ENCODE measurements at regions not wholly inside any gene's neighbourhood (a gene's known extent, or its start where the extent isn't known, plus 50 kb on each side); places are given as distances from the start of the nearest gene placed in this dataset.
"Not testable (repeated sequence)": the region's sequence is repeated elsewhere in the genome, so short reads cannot be mapped to it uniquely, and the experiment has no call there.

DNA sequence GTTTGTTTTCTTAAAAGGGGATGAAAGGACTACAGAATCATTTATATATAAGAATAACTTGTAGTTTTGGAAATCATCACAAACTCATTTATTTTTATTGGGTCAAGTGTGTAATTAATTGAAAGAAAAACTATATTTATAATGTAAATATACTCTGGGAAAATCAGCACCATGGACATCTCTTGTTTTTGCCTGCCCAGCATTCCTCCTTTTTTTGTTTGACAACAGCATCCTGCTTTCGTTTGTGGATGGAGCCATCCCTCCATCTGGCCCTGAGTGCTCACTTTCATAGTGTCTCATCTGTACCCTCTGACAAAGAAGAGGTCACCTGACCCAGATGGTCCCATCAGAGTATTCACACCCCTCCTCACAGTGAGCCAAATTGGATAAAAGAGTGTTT, 308.2 kb upstream of the HTR1E start:
- Histone ChIP-seq H3K27me3 (no peaks in the 10 kb centered on the region), H3K4me3 (no peak overlapping the region), H3K27ac (no peak overlapping the region), H3K4me1 (no peaks in the 10 kb centered on the region), H3K36me3 (no peaks in the 10 kb centered on the region), H3K9me3 (no peaks in the 10 kb centered on the region)
- TF ChIP-seq, protein P1, sequence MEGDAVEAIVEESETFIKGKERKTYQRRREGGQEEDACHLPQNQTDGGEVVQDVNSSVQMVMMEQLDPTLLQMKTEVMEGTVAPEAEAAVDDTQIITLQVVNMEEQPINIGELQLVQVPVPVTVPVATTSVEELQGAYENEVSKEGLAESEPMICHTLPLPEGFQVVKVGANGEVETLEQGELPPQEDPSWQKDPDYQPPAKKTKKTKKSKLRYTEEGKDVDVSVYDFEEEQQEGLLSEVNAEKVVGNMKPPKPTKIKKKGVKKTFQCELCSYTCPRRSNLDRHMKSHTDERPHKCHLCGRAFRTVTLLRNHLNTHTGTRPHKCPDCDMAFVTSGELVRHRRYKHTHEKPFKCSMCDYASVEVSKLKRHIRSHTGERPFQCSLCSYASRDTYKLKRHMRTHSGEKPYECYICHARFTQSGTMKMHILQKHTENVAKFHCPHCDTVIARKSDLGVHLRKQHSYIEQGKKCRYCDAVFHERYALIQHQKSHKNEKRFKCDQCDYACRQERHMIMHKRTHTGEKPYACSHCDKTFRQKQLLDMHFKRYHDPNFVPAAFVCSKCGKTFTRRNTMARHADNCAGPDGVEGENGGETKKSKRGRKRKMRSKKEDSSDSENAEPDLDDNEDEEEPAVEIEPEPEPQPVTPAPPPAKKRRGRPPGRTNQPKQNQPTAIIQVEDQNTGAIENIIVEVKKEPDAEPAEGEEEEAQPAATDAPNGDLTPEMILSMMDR (IDR thresholded peaks at IDR 0.05), result no peak
- TF ChIP-seq POLR2A (IDR thresholded peaks at IDR 0.05), result no peak
- no peak for DNase-seq

GRCh38 chr6:86619428-86619827, 317.9 kb upstream of the HTR1E start:
- no peaks in the 10 kb centered on the region for H3K36me3 ChIP-seq
- TF ChIP-seq, protein P1 (IDR thresholded peaks at IDR 0.05), result no peak
- no peak overlapping the region for H3K27ac ChIP-seq
- no peaks in the 10 kb centered on the region for H3K4me1 ChIP-seq
- DNase-seq, result no peak
- no peaks in the 10 kb centered on the region for H3K27me3 ChIP-seq
- no peaks in the 10 kb centered on the region for H3K9me3 ChIP-seq
- no peak overlapping the region for H3K4me3 ChIP-seq

- Histone ChIP-seq H3K4me1 (no peaks in the 10 kb centered on the region), H3K36me3 (no peaks in the 10 kb centered on the region), H3K4me3 (no peak overlapping the region), H3K27me3 (no peaks in the 10 kb centered on the region), H3K9me3 (no peaks in the 10 kb centered on the region), H3K27ac (no peak overlapping the region)
- TF ChIP-seq, protein P1 (IDR thresholded peaks at IDR 0.05), result no peak
- TF ChIP-seq POLR2A (IDR thresholded peaks at IDR 0.05), result no peak
- DNase-seq, result no peak
Observed at GRCh38 chr6:86615299-86615698, 322.0 kb upstream of the HTR1E start.

DNA sequence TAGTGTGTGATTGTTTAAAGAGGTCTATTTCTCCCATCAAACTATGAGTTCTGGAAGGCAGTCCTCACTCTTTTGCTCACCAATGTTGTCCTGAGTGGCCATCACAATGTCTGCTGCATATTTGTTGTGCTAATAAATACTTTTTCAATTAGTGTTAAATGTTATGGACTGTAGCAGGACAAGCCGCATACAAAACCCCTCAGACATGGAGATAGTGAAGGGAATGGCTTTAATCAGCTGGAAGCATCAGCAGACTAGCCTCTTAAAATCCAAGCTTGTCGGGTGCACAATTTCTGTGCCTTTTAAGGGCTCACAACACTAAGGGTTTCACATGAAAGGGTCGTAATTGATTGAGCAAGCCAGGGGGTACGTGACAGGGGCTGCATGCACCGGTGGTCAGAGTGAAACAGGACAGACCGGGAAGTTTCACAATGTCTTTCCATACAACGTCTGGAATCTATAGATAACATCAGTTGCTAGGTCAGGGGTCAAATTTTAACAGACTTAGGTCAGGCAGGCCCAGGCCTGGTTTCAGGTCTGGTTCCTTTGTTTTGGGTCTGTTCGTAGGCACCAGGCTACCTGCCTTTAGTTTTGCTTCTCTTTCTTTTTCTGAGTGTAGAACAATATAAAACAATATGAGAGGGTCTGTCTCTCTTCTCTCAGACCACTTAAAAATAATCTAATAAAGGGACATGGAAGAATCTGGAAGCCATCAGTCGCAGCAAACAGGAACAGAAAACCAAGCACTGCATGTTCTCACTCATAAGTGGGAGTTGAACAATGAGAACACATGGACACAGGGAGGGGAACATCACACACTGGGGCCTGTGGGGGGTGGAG, 327.6 kb upstream of the HTR1E start:
- Histone ChIP-seq H3K4me3 (no peak overlapping the region), H3K4me1 (no peaks in the 10 kb centered on the region), H3K27me3 (no peaks in the 10 kb centered on the region), H3K36me3 (no peaks in the 10 kb centered on the region), H3K27ac (no peak overlapping the region), H3K9me3 (no peaks in the 10 kb centered on the region)
- DNase-seq, result no peak
- no peak for TF ChIP-seq POLR2A (IDR thresholded peaks at IDR 0.05)

DNA sequence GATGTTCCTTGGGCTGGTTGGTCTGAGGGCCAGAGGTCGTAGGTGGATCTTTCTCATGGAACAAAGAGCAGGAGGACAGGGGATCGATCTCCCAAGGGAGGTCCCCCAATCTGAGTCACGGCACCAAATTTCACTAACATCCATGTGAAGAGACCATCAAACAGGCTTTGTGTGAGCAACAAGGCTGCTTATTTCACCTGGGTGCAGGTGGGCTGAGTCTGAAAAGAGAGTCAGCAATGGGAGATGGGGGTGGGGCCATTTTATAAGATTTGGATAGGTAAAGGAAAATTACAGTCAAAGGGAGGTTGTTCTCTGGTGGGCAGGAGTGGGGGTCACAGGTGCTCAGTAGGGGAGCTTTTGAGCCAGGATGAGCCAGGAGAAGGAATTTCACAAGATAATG, 334.0 kb upstream of the HTR1E start:
- DNase-seq, H3K27ac ChIP-seq, H3K27me3 ChIP-seq, H3K9me3 ChIP-seq, H3K4me3 ChIP-seq, H3K36me3 ChIP-seq, H3K4me1 ChIP-seq: not testable (repeated sequence)

GRCh38 chr6:86602093-86602492, 335.2 kb upstream of the HTR1E start:
- not testable (repeated sequence) for H3K4me3 ChIP-seq, H3K27ac ChIP-seq, H3K4me1 ChIP-seq, DNase-seq, H3K27me3 ChIP-seq, H3K36me3 ChIP-seq, H3K9me3 ChIP-seq

DNA sequence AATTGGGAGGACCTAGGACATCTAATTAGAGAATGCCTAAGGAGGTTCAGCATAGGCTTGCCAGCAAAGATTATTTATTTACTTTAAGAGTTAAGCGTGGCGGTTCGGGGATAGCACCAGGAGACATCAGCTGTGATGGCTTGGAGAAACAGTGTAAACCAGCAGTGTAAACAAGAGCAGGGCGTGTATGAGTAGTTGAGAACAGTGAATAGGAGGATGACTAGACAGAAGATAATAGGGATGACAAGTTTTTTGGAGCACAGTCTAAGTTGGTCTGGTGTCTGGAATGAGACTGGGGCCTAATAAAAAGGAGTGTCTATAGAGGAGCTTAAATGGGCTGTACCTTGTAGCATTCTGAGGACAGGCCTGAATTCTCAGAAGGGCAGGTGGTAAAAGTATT, 338.4 kb upstream of the HTR1E start:
- not testable (repeated sequence) for H3K4me3 ChIP-seq, H3K27me3 ChIP-seq, H3K27ac ChIP-seq, H3K4me1 ChIP-seq, DNase-seq, H3K9me3 ChIP-seq, H3K36me3 ChIP-seq

DNA sequence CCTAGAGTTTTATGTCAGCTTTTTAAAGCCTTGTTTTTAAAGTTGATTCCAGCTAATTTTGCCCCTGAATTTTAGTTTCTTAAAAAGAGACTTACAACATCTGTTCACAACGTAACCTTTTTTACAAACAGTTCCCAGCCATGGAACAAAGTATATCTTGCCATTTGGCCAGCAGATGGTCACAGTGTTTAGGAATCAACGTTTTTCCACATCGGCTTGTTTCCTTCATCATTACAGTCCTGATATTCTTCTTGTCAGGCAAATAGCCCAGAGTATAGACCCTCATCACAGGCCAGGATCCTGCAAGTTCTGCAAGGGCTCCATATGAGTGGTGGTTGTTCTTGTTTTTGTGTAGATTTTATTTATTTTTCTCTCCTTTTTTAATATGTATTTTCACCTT, 341.7 kb upstream of the HTR1E start:
- DNase-seq, result no peak
- Histone ChIP-seq H3K4me1 (no peaks in the 10 kb centered on the region), H3K27ac (no peak overlapping the region), H3K4me3 (no peak overlapping the region), H3K27me3 (no peaks in the 10 kb centered on the region), H3K36me3 (no peaks in the 10 kb centered on the region), H3K9me3 (no peaks in the 10 kb centered on the region)
- TF ChIP-seq, protein P1 (IDR thresholded peaks at IDR 0.05), result no peak
- TF ChIP-seq POLR2A (IDR thresholded peaks at IDR 0.05), result no peak
